Fibroblast of lung (primary cell): ENCODE measurements at regions not wholly inside any gene's neighbourhood (a gene's known extent, or its start where the extent isn't known, plus 50 kb on each side); places are given as distances from the start of the nearest gene placed in this dataset.

Experiments
- DNase-seq, 2 donors: peaks; one replicate each; pipeline versions ENCODE4 v3.0.0 to v3.0.0-alpha.2; 2010; ENCODE audit warnings: low read depth in 2 of 2
- H2AFZ ChIP-seq: 2 replicates; pipeline ENCODE4 v1.5.1; 2012; ENCODE audit warnings: low read length, control low read depth, inconsistent platforms
- H3K27ac ChIP-seq: 2 replicates; pipeline ENCODE4 v1.5.1; 2011; ENCODE audit warnings: low read length, control low read depth; ENCODE audit not compliant: insufficient read depth
- H3K27me3 ChIP-seq: 2 replicates; pipeline ENCODE4 v1.5.1; 2011; ENCODE audit warnings: mild to moderate bottlenecking, low read length; ENCODE audit not compliant: control insufficient read depth, insufficient read depth
- H3K36me3 ChIP-seq: 2 replicates; pipeline ENCODE4 v1.5.1; 2011; ENCODE audit warnings: low read length; ENCODE audit not compliant: control insufficient read depth, insufficient read depth
- H3K4me1 ChIP-seq: 2 replicates; pipeline ENCODE4 v1.5.1; 2011; ENCODE audit warnings: low read length; ENCODE audit not compliant: control insufficient read depth, insufficient read depth; ENCODE audit errors: extremely low read depth
- H3K4me2 ChIP-seq: 2 replicates; pipeline ENCODE4 v1.5.1; 2011; ENCODE audit warnings: low read length, control low read depth; ENCODE audit not compliant: insufficient read depth; ENCODE audit errors: extremely low read depth
- H3K4me3 ChIP-seq, 4 experiments: fragments of 200-600 bp in 1 of 4; sonication (generic) in 1 of 4; replicated peaks in 1 of 4; 2 replicates each; pipeline ENCODE4 v1.5.1; 2011 to 2016; ENCODE audit warnings: low read length in 4 of 4, low read depth in 3 of 4, mild to moderate bottlenecking in 3 of 4, control low read depth in 2 of 4, inconsistent platforms in 1 of 4, mixed read lengths in 1 of 4; ENCODE audit not compliant: insufficient read depth in 1 of 4; ENCODE audit errors: control extremely low read depth in 1 of 4
- H3K79me2 ChIP-seq: 2 replicates; pipeline ENCODE4 v1.5.1; 2012; ENCODE audit warnings: mild to moderate bottlenecking, low read length, inconsistent platforms; ENCODE audit not compliant: control insufficient read depth, insufficient read depth
- H3K9ac ChIP-seq: 2 replicates; pipeline ENCODE4 v1.5.1; 2011; ENCODE audit warnings: mild to moderate bottlenecking, low read length, control low read depth; ENCODE audit not compliant: insufficient read depth
- H3K9me3 ChIP-seq: 2 replicates; pipeline ENCODE4 v1.5.1; 2012; ENCODE audit warnings: low read depth, low read length; ENCODE audit not compliant: control insufficient read depth, insufficient read depth
- H4K20me1 ChIP-seq: 2 replicates; pipeline ENCODE4 v1.5.1; 2011; ENCODE audit warnings: low read length; ENCODE audit not compliant: control insufficient read depth, insufficient read depth; ENCODE audit errors: extremely low read depth
- CTCF ChIP-seq, 2 donors: IDR thresholded peaks in 1 of 2; conservative IDR thresholded peaks in 1 of 2; 1 replicate in 1 of 2; 2 replicates in 1 of 2; pipeline ENCODE4 v1.5.1; 2011 to 2012; ENCODE audit warnings: low read length in 2 of 2, control low read depth in 1 of 2, inconsistent platforms in 1 of 2, low read depth in 1 of 2, mild to moderate bottlenecking in 1 of 2
- EZH2 ChIP-seq: IDR thresholded peaks from 2 replicates; pipeline ENCODE4 v1.5.1; 2012; ENCODE audit warnings: low read length, control low read depth, mild to moderate bottlenecking; ENCODE audit errors: missing control alignments

- Histone ChIP-seq H3K9ac (no peak overlapping the region), H3K9me3 (no peaks in the 10 kb centered on the region), H3K4me1 (no peaks in the 10 kb centered on the region), H3K27me3 (no peaks in the 10 kb centered on the region), H3K4me3 (no peak overlapping the region), H2AFZ (no peak overlapping the region), H3K79me2 (no peaks in the 10 kb centered on the region), H3K4me2 (no peak overlapping the region), H3K27ac (no peak overlapping the region), H3K36me3 (no peaks in the 10 kb centered on the region), H4K20me1 (no peaks in the 10 kb centered on the region)
- DNase-seq, result peak in 1 of 2 donors; percentile 34
- no peak for TF ChIP-seq EZH2
- no peak for TF ChIP-seq CTCF (conservative IDR thresholded peaks at IDR 0.05 in 1 of 2, IDR thresholded peaks at IDR 0.05 in 1 of 2; ENCODE audit: low read depth in 1 of 2, low read length in 2 of 2)
These were observed 480.5 kb upstream of the ID4 start for GRCh38 chr6:19356692-19357091.

- H2AFZ ChIP-seq, result no peak overlapping the region
- H3K4me1 ChIP-seq, result no peaks in the 10 kb centered on the region
- H3K4me3 ChIP-seq, result no peak overlapping the region
- no peak overlapping the region for H3K9ac ChIP-seq
- H3K79me2 ChIP-seq, result no peaks in the 10 kb centered on the region
- H3K36me3 ChIP-seq, result no peaks in the 10 kb centered on the region
- no peaks in the 10 kb centered on the region for H4K20me1 ChIP-seq
- H3K27ac ChIP-seq, result no peak overlapping the region
- no peaks in the 10 kb centered on the region for H3K9me3 ChIP-seq
- no peak for TF ChIP-seq CTCF (conservative IDR thresholded peaks at IDR 0.05 in 1 of 2, IDR thresholded peaks at IDR 0.05 in 1 of 2; ENCODE audit: low read depth in 1 of 2, low read length in 2 of 2)
- no peak for TF ChIP-seq EZH2
- H3K4me2 ChIP-seq, result no peak overlapping the region
- DNase-seq, result no peak
- H3K27me3 ChIP-seq, result no peaks in the 10 kb centered on the region
These were observed 474.8 kb upstream of the ID4 start for GRCh38 chr6:19362396-19362795.

GRCh38 chr6:19368511-19368910, 468.7 kb upstream of the ID4 start:
- Histone ChIP-seq H3K27me3 (no peaks in the 10 kb centered on the region), H3K79me2 (no peaks in the 10 kb centered on the region), H3K9ac (no peak overlapping the region), H3K4me2 (no peak overlapping the region), H3K4me1 (no peaks in the 10 kb centered on the region), H3K9me3 (no peaks in the 10 kb centered on the region), H3K4me3 (no peak overlapping the region), H4K20me1 (no peaks in the 10 kb centered on the region), H3K27ac (no peak overlapping the region), H3K36me3 (no peaks in the 10 kb centered on the region), H2AFZ (no peak overlapping the region)
- DNase-seq, result peak; percentile 20 to 75
- TF ChIP-seq EZH2 (no peak), CTCF (conservative IDR thresholded peaks at IDR 0.05 in 1 of 2, IDR thresholded peaks at IDR 0.05 in 1 of 2; ENCODE audit: low read depth in 1 of 2, low read length in 2 of 2) (no peak)
